Ovary (tissue), 7 donors: ENCODE measurements at regions not wholly inside any gene's neighbourhood (a gene's known extent, or its start where the extent isn't known, plus 50 kb on each side); places are given as distances from the start of the nearest gene placed in this dataset.
A peak's percentile ranks its signal among the peaks of the same experiment; 100 is the strongest.

ENCODE experiments used
- DNase-seq, 5 donors: peaks; one replicate each; pipeline ENCODE4 v3.0.0-alpha.2; 2019 to 2020
- H3K27ac ChIP-seq, 2 donors: fragments of 200-600 bp; one replicate each; pipeline versions ENCODE4 v1.5.1 to v1.8.0; 2019 to 2022
- H3K27me3 ChIP-seq: fragments of 200-600 bp; one replicate; pipeline ENCODE4 v1.8.0; 2022
- H3K36me3 ChIP-seq: fragments of 200-600 bp; sonication (generic); one replicate; pipeline ENCODE4 v1.5.1; 2019
- H3K4me1 ChIP-seq: one replicate; pipeline ENCODE4 v1.8.1; 2013; ENCODE audit warnings: mild to moderate bottlenecking, moderate library complexity; ENCODE audit not compliant: insufficient read depth
- H3K4me3 ChIP-seq: fragments of 200-600 bp; sonication (generic); one replicate; pipeline ENCODE4 v1.5.1; 2017
- H3K9me3 ChIP-seq, 2 donors: fragments of 200-600 bp in 1 of 2; sonication (generic) in 1 of 2; one replicate each; pipeline versions ENCODE4 v1.5.1 to v1.8.1; 2013 to 2019; ENCODE audit warnings: mild to moderate bottlenecking in 1 of 2, moderate library complexity in 1 of 2
- EP300 ChIP-seq: sonication (generic); formaldehyde crosslinking; IDR thresholded peaks from one replicate; pipeline ENCODE4 v1.6.1; 2017; ENCODE audit warnings: antibody characterized with exemption
- POLR2A ChIP-seq: fragments of 450-650 bp; IDR thresholded peaks from one replicate; pipeline ENCODE4 v1.6.1; 2017; ENCODE audit warnings: antibody characterized with exemption, mild to moderate bottlenecking, moderate library complexity
- WGBS, 3 donors: extraction: QIAGEN DNeasy Blood & Tissue Kit in 1 of 3; methylation state at CpG; one replicate each; pipeline versions ENCODE4 v1.1.5 to v1.1.7; 2013 to 2017; 5-methylcytosine and 5-hydroxymethylcytosine counted together
- intact Hi-C, 4 donors: fragments of 100-400 bp; cut with DNase I; formaldehyde crosslinking; loops; one replicate each; pipeline versions ENCODE4 v1.11.0 to v1.15.1; 2022 to 2023
- TF ChIP-seq, protein P1 (sequence below), 3 donors: fragments of 450-650 bp in 2 of 3; fragments of 200-600 bp in 1 of 3; IDR thresholded peaks; one replicate each; pipeline versions ENCODE4 v1.5.1 to v1.8.0; 2016 to 2022; ENCODE audit warnings: antibody characterized with exemption in 3 of 3, mild to moderate bottlenecking in 1 of 3
- donor health status: DM: no; HTN: no; CAD: no; lungs with moderate emphysema.
- donor health status: DM: no; HTN: no; CAD: no.
- donor health status: Bipolar disorder and iron deficiency.
- donor health status: DM: no; HTN: no; CAD: no.
- donor health status: DM: yes; HTN: yes; CAD: no.

DNA sequence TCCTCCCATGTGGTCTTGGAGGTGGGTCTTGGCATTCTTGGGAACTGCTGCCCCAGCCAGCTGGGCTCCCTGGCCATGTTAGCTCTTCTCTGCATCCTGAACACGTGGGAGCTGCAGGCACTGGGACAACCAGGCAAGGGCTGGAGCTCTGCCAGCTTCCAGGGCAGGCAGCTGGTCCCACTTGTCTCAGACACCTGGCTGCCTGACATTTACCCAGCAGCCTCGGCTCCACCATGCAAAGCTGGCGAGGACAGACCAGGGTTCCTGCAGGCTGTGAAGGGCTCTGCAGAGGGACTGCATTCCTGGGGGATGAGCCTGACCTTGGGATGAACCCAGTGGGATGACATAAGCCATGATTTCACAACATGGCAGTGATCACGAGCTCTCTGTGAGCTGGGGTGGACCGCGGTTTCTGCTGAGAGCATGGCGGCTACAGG is 99.0 kb upstream of the TSHZ3 start:
- intact Hi-C loops = no loop called here
- Histone ChIP-seq H3K36me3 (no peaks in the 10 kb centered on the region), H3K27me3 (no peaks in the 10 kb centered on the region), H3K4me3 (no peak overlapping the region), H3K27ac (no peak overlapping the region), H3K9me3 (no peaks in the 10 kb centered on the region), H3K4me1 (peaks cover 3% of the 10 kb centered on the region)
- 28 to 45% (median 43%) methylated on average over 7 of the region's 7 CpGs for WGBS, 3 donors
- peak; percentile 40 to 65 (median 62) for DNase-seq
- TF ChIP-seq POLR2A (no peak), EP300 (no peak)
- TF ChIP-seq, protein P1, sequence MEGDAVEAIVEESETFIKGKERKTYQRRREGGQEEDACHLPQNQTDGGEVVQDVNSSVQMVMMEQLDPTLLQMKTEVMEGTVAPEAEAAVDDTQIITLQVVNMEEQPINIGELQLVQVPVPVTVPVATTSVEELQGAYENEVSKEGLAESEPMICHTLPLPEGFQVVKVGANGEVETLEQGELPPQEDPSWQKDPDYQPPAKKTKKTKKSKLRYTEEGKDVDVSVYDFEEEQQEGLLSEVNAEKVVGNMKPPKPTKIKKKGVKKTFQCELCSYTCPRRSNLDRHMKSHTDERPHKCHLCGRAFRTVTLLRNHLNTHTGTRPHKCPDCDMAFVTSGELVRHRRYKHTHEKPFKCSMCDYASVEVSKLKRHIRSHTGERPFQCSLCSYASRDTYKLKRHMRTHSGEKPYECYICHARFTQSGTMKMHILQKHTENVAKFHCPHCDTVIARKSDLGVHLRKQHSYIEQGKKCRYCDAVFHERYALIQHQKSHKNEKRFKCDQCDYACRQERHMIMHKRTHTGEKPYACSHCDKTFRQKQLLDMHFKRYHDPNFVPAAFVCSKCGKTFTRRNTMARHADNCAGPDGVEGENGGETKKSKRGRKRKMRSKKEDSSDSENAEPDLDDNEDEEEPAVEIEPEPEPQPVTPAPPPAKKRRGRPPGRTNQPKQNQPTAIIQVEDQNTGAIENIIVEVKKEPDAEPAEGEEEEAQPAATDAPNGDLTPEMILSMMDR (IDR thresholded peaks at IDR 0.05) = no peak

DNA sequence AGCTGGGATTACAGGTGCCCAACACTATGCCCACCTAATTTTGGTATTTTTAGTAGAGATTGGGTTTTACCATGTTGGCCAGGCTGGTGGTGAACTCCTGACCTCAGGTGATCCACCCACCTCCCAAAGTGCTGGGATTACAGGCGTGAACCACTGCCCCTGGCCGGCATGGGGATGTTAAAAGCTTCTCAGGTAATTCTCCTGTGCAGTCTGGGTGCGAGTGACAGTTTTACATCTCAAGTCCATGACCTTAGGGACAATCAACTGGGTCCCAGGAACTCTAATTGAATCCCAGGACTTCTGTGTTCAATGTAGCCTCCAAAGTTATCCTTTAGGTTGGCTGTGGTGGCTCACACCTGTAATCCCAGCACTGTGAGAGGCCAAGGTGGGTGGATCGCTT is 100.1 kb upstream of the TSHZ3 start:
- H3K36me3 ChIP-seq = no peaks in the 10 kb centered on the region
- no peaks in the 10 kb centered on the region for H3K27me3 ChIP-seq
- H3K27ac ChIP-seq = no peak overlapping the region
- no peak overlapping the region for H3K4me3 ChIP-seq
- H3K4me1 ChIP-seq = peaks cover 3% of the 10 kb centered on the region
- 91 to 97% (median 94%) methylated on average over 4 of the region's 4 CpGs for WGBS, 3 donors
- TF ChIP-seq POLR2A (no peak), EP300 (no peak)
- TF ChIP-seq, protein P1 (IDR thresholded peaks at IDR 0.05) = no peak
- intact Hi-C loops = no loop called here
- no peak for DNase-seq
- no peaks in the 10 kb centered on the region for H3K9me3 ChIP-seq

DNA sequence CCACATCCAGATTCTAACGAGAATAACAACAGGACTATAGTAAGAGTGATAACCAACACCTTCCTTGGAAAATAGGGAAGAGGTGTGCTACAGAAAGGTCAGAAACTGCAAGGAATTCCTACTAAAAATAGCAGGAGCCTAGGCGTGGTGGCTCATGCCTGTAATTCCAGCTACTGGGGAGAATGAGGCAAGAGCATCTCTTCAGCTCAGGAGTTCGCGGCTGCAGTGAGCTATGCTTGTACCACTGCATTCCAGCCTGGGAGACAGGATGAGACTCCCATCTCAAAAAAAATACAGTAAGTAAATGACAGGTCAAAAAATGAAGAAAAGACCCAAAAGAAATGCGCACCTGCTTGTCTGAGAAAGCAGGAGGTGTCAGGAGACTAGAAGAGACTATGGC is 101.5 kb upstream of the TSHZ3 start:
- Histone ChIP-seq H3K4me1 (peaks cover 3% of the 10 kb centered on the region), H3K4me3 (no peak overlapping the region), H3K9me3 (no peaks in the 10 kb centered on the region), H3K36me3 (no peaks in the 10 kb centered on the region), H3K27me3 (no peaks in the 10 kb centered on the region), H3K27ac (no peak overlapping the region)
- intact Hi-C loops = no loop called here
- 86 to 91% (median 87%) methylated on average over 5 of the region's 5 CpGs for WGBS, 3 donors
- TF ChIP-seq EP300 = no peak
- no peak for TF ChIP-seq POLR2A
- TF ChIP-seq, protein P1 (IDR thresholded peaks at IDR 0.05) = no peak
- DNase-seq = no peak

DNA sequence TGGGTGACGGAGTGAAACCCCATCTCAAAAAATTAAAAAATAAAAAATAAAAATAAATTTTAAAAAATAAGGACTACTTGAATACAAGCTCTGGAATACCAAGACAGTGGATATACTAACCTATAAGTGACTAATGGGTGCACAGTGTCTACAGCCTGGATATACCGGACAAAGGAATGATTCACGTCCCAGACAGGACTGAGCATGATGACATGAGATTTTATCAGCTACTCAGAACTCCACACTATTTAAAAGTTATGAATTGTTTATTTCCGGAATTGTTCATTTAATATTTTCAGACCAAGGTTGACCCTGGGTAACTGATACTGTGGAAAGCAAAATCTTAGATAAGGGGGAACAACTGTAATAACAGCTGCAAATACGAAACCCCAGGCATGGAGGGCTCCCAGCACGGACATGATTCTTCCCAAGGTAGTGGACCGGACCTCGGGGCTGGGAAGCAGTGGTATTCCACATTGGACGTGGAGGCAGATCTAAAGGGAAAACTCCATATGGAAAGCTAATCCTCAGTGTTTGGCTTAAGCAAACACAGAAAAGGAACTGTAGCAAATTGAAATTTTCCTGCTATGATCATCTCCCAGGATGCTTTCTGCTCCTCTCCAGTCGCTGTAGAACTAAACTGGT is 102.6 kb upstream of the TSHZ3 start:
- intact Hi-C loops = no loop called here
- no peak overlapping the region for H3K4me3 ChIP-seq
- H3K27ac ChIP-seq = no peak overlapping the region
- peaks cover 3% of the 10 kb centered on the region for H3K4me1 ChIP-seq
- no peaks in the 10 kb centered on the region for H3K36me3 ChIP-seq
- TF ChIP-seq EP300 (no peak), POLR2A (no peak)
- TF ChIP-seq, protein P1 (IDR thresholded peaks at IDR 0.05) = no peak
- DNase-seq = no peak
- H3K9me3 ChIP-seq = no peaks in the 10 kb centered on the region
- WGBS, 3 donors = 77 to 84% (median 80%) methylated on average over 10 of the region's 10 CpGs
- no peaks in the 10 kb centered on the region for H3K27me3 ChIP-seq
